Glutamatergic neuron (in vitro differentiated cells): ENCODE measurements at regions not wholly inside any gene's neighbourhood (a gene's known extent, or its start where the extent isn't known, plus 50 kb on each side); places are given as distances from the start of the nearest gene placed in this dataset.

Experiments used
- DNase-seq: peaks from one replicate; pipeline ENCODE4 v3.0.0; 2022
- H3K27ac Mint-ChIP-seq: one replicate; pipeline ENCODE4 v1.8.0; 2020; ENCODE audit warnings: mild to moderate bottlenecking, mixed read lengths, inconsistent platforms; ENCODE audit not compliant: unreplicated experiment
- H3K27me3 Mint-ChIP-seq: one replicate; pipeline ENCODE4 v1.8.0; 2020; ENCODE audit warnings: mild to moderate bottlenecking, moderate library complexity, mixed read lengths, inconsistent platforms; ENCODE audit not compliant: unreplicated experiment
- H3K36me3 Mint-ChIP-seq: one replicate; pipeline ENCODE4 v1.8.0; 2020; ENCODE audit warnings: mild to moderate bottlenecking, mixed read lengths, inconsistent platforms; ENCODE audit not compliant: unreplicated experiment
- H3K4me1 Mint-ChIP-seq: one replicate; pipeline ENCODE4 v1.8.0; 2020; ENCODE audit warnings: mild to moderate bottlenecking, low read depth, mixed read lengths, inconsistent platforms; ENCODE audit not compliant: unreplicated experiment
- H3K4me3 Mint-ChIP-seq: one replicate; pipeline ENCODE4 v1.8.0; 2020; ENCODE audit warnings: mild to moderate bottlenecking, mixed read lengths, inconsistent platforms; ENCODE audit not compliant: unreplicated experiment
- H3K9me3 Mint-ChIP-seq: one replicate; pipeline ENCODE4 v1.8.0; 2020; ENCODE audit warnings: mild to moderate bottlenecking, moderate library complexity, mixed read lengths, inconsistent platforms; ENCODE audit not compliant: unreplicated experiment
- CTCF ChIP-seq: fragments of 200-600 bp; sonication (generic); IDR thresholded peaks from one replicate; pipeline ENCODE4 v1.5.0; 2021; ENCODE audit not compliant: partially characterized antibody, unreplicated experiment

DNA sequence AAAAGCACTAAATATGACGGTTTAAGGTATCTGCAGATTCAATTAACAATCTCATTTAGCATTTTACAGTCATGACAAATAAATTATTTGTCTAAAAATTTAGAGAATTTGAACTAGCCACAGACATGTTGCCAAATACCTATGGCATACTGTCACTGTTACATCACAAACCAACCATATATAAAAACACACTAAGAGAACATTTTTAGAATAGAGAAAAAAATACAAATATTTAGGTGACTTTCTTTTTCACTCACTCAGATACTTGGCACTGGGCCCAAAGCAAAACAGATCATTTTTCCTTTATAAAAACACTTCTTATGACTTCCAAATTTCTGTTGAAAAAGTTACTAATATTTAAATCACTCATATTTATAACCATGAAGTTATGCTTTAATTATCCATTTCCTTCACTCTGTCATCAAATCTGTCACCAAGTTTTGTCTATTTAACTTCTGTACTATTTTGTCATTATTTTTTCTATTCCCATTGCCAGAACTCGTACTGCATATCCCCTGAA lies 644.7 kb downstream of the OTOL1 start:
- Mint-ChIP-seq H3K27me3 (peaks cover 3% of the 10 kb centered on the region), H3K27ac (no peak overlapping the region), H3K4me3 (no peak overlapping the region), H3K36me3 (no peaks in the 10 kb centered on the region), H3K9me3 (no peaks in the 10 kb centered on the region), H3K4me1 (peaks cover 9% of the 10 kb centered on the region)
- DNase-seq, result no peak
- no peak for TF ChIP-seq CTCF

- Mint-ChIP-seq H3K9me3 (no peaks in the 10 kb centered on the region), H3K27me3 (peaks cover 3% of the 10 kb centered on the region), H3K27ac (no peak overlapping the region), H3K4me1 (peaks cover 9% of the 10 kb centered on the region), H3K36me3 (no peaks in the 10 kb centered on the region), H3K4me3 (no peak overlapping the region)
- no peak for DNase-seq
- TF ChIP-seq CTCF, result no peak
These were observed 645.9 kb downstream of the OTOL1 start for GRCh38 chr3:162142511-162142910.

- Mint-ChIP-seq H3K36me3 (no peaks in the 10 kb centered on the region), H3K4me3 (no peak overlapping the region), H3K9me3 (no peaks in the 10 kb centered on the region), H3K27me3 (peaks cover 3% of the 10 kb centered on the region), H3K4me1 (peaks cover 9% of the 10 kb centered on the region), H3K27ac (no peak overlapping the region)
- TF ChIP-seq CTCF, result no peak
- no peak for DNase-seq
These were observed 646.6 kb downstream of the OTOL1 start for GRCh38 chr3:162143180-162143579.

DNA sequence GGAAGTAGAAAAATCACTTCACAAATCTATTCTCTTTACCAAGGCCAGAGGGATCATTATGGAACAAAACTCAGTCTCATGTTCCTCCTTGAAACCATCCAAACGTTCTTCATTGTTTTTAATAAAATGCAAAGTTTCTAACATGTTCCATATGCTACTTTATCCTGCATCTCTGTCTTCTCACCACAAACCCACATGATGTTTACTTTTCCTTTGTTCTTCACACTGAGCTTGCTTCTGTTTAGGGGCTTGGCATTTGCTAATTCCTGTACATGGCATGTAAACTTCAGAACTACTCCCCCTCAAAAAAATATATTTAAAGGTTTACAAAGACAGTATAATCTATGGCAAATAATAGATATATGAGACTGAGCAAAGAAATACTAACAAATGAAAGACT lies 651.4 kb downstream of the OTOL1 start:
- DNase-seq, result no peak
- H3K4me3 Mint-ChIP-seq, result no peak overlapping the region
- no peak for TF ChIP-seq CTCF
- H3K27ac Mint-ChIP-seq, result no peak overlapping the region
- H3K36me3 Mint-ChIP-seq, result no peaks in the 10 kb centered on the region
- no peaks in the 10 kb centered on the region for H3K9me3 Mint-ChIP-seq
- no peaks in the 10 kb centered on the region for H3K27me3 Mint-ChIP-seq
- H3K4me1 Mint-ChIP-seq, result peaks cover 6% of the 10 kb centered on the region

- Mint-ChIP-seq H3K4me1 (no peaks in the 10 kb centered on the region), H3K27me3 (no peaks in the 10 kb centered on the region), H3K36me3 (no peaks in the 10 kb centered on the region)
These were observed 654.2 kb downstream of the OTOL1 start for GRCh38 chr3:162150790-162151189.

More at GRCh38 chr3:162150790-162151189, 654.2 kb downstream of the OTOL1 start:
- H3K4me3 Mint-ChIP-seq, result no peak overlapping the region
- no peaks in the 10 kb centered on the region for H3K9me3 Mint-ChIP-seq
- no peak for DNase-seq
- H3K27ac Mint-ChIP-seq, result no peak overlapping the region
- no peak for TF ChIP-seq CTCF
